Spleen (tissue), 11 donors: ENCODE measurements at regions not wholly inside any gene's neighbourhood (a gene's known extent, or its start where the extent isn't known, plus 50 kb on each side); places are given as distances from the start of the nearest gene placed in this dataset.

Experiments
- DNase-seq: peaks from one replicate; pipeline ENCODE4 v3.0.0-alpha.2; 2020
- H3K27ac ChIP-seq, 8 donors: fragments of 200-600 bp; sonication (generic) in 7 of 8; 1 replicate in 4 of 8; 2 replicates in 4 of 8; pipeline versions ENCODE4 v1.5.0 to v1.8.0; 2016 to 2021; ENCODE audit warnings: inconsistent platforms in 4 of 8, mild to moderate bottlenecking in 4 of 8, moderate library complexity in 1 of 8
- H3K27me3 ChIP-seq, 7 donors: fragments of 200-600 bp; sonication (generic) in 6 of 7; replicated peaks in 1 of 7; 1 replicate in 4 of 7; 2 replicates in 3 of 7; pipeline versions ENCODE4 v1.5.0 to v1.8.0; 2016 to 2021; ENCODE audit warnings: inconsistent platforms in 3 of 7, mild to moderate bottlenecking in 1 of 7
- H3K36me3 ChIP-seq, 6 donors: fragments of 200-600 bp; sonication (generic) in 5 of 6; 1 replicate in 4 of 6; 2 replicates in 2 of 6; pipeline versions ENCODE4 v1.5.0 to v1.8.0; 2016 to 2021; ENCODE audit warnings: inconsistent platforms in 2 of 6
- H3K4me1 ChIP-seq, 6 donors: fragments of 200-600 bp; sonication (generic) in 5 of 6; 1 replicate in 3 of 6; 2 replicates in 3 of 6; pipeline versions ENCODE4 v1.5.0 to v1.8.0; 2016 to 2021; ENCODE audit warnings: inconsistent platforms in 3 of 6
- H3K4me3 ChIP-seq, 8 donors: fragments of 200-600 bp; sonication (generic) in 7 of 8; 1 replicate in 4 of 8; 2 replicates in 4 of 8; pipeline versions ENCODE4 v1.5.0 to v1.8.0; 2016 to 2021; ENCODE audit warnings: inconsistent platforms in 4 of 8, mild to moderate bottlenecking in 4 of 8, moderate library complexity in 2 of 8
- H3K9me3 ChIP-seq, 8 donors: fragments of 200-600 bp; sonication (generic) in 7 of 8; 1 replicate in 4 of 8; 2 replicates in 4 of 8; pipeline versions ENCODE4 v1.5.0 to v1.8.0; 2016 to 2021; ENCODE audit warnings: inconsistent platforms in 4 of 8
- CTCF ChIP-seq, 11 experiments: fragments of 200-600 bp in 7 of 11; fragments of 450-650 bp in 4 of 11; sonication (generic) in 4 of 11; IDR thresholded peaks in 8 of 11; conservative IDR thresholded peaks in 3 of 11; 1 replicate in 7 of 11; 2 replicates in 4 of 11; pipeline versions ENCODE4 v1.4.0 to v1.8.0; 2016 to 2021; ENCODE audit warnings: antibody characterized with exemption in 11 of 11, inconsistent platforms in 4 of 11, mild to moderate bottlenecking in 1 of 11
- POLR2A ChIP-seq, 3 donors: fragments of 450-650 bp; IDR thresholded peaks; one replicate each; pipeline ENCODE4 v1.5.1; 2017; ENCODE audit warnings: antibody characterized with exemption in 3 of 3, mild to moderate bottlenecking in 1 of 3
- POLR2AphosphoS5 ChIP-seq, 3 donors: sonication (generic); formaldehyde crosslinking; IDR thresholded peaks; one replicate each; pipeline ENCODE4 v1.5.1; 2017; ENCODE audit warnings: antibody characterized with exemption in 3 of 3
- WGBS, 5 donors: extraction: QIAGEN DNeasy Blood & Tissue Kit in 3 of 5; methylation state at CpG; one replicate each; pipeline versions ENCODE4 v1.1.5 to v1.1.7; 2013 to 2018; 5-methylcytosine and 5-hydroxymethylcytosine counted together
- intact Hi-C: fragments of 100-400 bp; cut with DNase I; formaldehyde crosslinking; loops from one replicate; pipeline ENCODE4 v1.15.0; 2023; ENCODE audit warnings: low total_unique reads
- donor health status: healthy with polysubstance abuse.
- donor health status: DM: no; HTN: no; CAD: no; lungs with moderate emphysema.
- donor health status: DM: no; HTN: no; CAD: no.
- donor health status: Bipolar disorder and iron deficiency.
- donor health status: healthy.
- donor health status: DM: no; HTN: no; CAD: no.
- donor health status: DM: yes; HTN: yes; CAD: no.

DNA sequence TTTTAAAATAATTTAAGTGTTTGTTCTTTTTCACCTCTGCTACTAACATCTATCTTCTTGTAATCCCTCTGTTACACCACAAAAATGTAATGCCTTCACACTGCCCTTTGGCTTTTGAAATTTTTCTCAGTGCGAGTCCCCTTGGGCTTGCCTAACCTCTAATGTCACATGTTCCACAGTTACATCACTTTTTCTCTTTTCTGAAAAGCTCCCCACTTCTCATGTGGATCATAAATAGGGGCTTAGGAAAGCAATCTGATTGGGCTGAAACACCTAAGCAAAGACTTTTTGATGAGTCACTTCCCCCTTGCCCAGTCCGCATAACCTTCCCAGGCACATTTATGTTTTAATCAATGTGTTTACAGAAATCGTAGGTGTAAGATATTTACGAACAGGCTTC, 288.2 kb downstream of the IPMK start:
- Histone ChIP-seq H3K36me3 (no peaks in the 10 kb centered on the region), H3K27me3 (no peaks in the 10 kb centered on the region), H3K9me3 (peaks cover 0 to 15% (median 5%) of the 10 kb centered on the region in 8 donors), H3K4me1 (no peaks in the 10 kb centered on the region), H3K4me3 (no peak overlapping the region), H3K27ac (no peak overlapping the region)
- TF ChIP-seq POLR2AphosphoS5 (IDR thresholded peaks at IDR 0.05) (no peak), CTCF (IDR thresholded peaks at IDR 0.05 in 8 of 11, conservative IDR thresholded peaks at IDR 0.05 in 3 of 11) (no peak), POLR2A (IDR thresholded peaks at IDR 0.05) (no peak)
- intact Hi-C loops = no loop called here
- DNase-seq = no peak
- WGBS, 5 donors = 71 to 82% (median 77%) methylated on average over 4 of the region's 4 CpGs

GRCh38 chr10:57977262-57977661, 290.4 kb downstream of the IPMK start:
- Histone ChIP-seq H3K27ac (no peak overlapping the region), H3K4me3 (no peak overlapping the region), H3K27me3 (no peaks in the 10 kb centered on the region), H3K4me1 (no peaks in the 10 kb centered on the region), H3K36me3 (no peaks in the 10 kb centered on the region), H3K9me3 (peaks cover 0 to 15% (median 5%) of the 10 kb centered on the region in 8 donors)
- intact Hi-C loops = no loop called here
- WGBS, 5 donors = 85 to 95% (median 89%) methylated on average over 1 of the region's 1 CpG
- TF ChIP-seq POLR2A (IDR thresholded peaks at IDR 0.05) = no peak
- TF ChIP-seq POLR2AphosphoS5 (IDR thresholded peaks at IDR 0.05) = no peak
- no peak for DNase-seq

GRCh38 chr10:57973451-57973850, 294.2 kb downstream of the IPMK start:
- no peak for DNase-seq
- TF ChIP-seq POLR2AphosphoS5 (IDR thresholded peaks at IDR 0.05) (no peak), CTCF (IDR thresholded peaks at IDR 0.05 in 8 of 11, conservative IDR thresholded peaks at IDR 0.05 in 3 of 11) (no peak), POLR2A (IDR thresholded peaks at IDR 0.05) (no peak)
- Histone ChIP-seq H3K9me3 (peaks cover 0 to 15% (median 5%) of the 10 kb centered on the region in 8 donors), H3K4me3 (no peak overlapping the region), H3K27ac (no peak overlapping the region), H3K36me3 (no peaks in the 10 kb centered on the region), H3K27me3 (no peaks in the 10 kb centered on the region), H3K4me1 (no peaks in the 10 kb centered on the region)
- 35 to 53% (median 43%) methylated on average over 1 of the region's 1 CpG for WGBS, 5 donors
- intact Hi-C loops = no loop called here

GRCh38 chr10:57972783-57973182, 294.9 kb downstream of the IPMK start:
- WGBS, 5 donors = 84 to 96% (median 89%) methylated on average over 2 of the region's 2 CpGs
- Histone ChIP-seq H3K36me3 (no peaks in the 10 kb centered on the region), H3K9me3 (peaks cover 0 to 10% (median 2%) of the 10 kb centered on the region in 8 donors), H3K4me1 (no peaks in the 10 kb centered on the region), H3K4me3 (no peak overlapping the region), H3K27ac (no peak overlapping the region), H3K27me3 (no peaks in the 10 kb centered on the region)
- intact Hi-C loops = no loop called here
- TF ChIP-seq POLR2A (IDR thresholded peaks at IDR 0.05) = no peak
- TF ChIP-seq POLR2AphosphoS5 (IDR thresholded peaks at IDR 0.05) = no peak
- TF ChIP-seq CTCF (IDR thresholded peaks at IDR 0.05 in 8 of 11, conservative IDR thresholded peaks at IDR 0.05 in 3 of 11) = no peak
- no peak for DNase-seq
